HepG2 (cell line): ENCODE measurements at regions not wholly inside any gene's neighbourhood (a gene's known extent, or its start where the extent isn't known, plus 50 kb on each side); places are given as distances from the start of the nearest gene placed in this dataset.

ENCODE experiments used
- ATAC-seq: fragments of 200-7000 bp; cut with Tn5 transposase; 3 replicates; pipeline ENCODE4 v1.9.1; 2020; ENCODE audit warnings: mild to moderate bottlenecking, moderate library complexity
- BruUV-seq: library from RNA; stranded (reverse); fragments of 400-500 nt; replicated peaks from 2 replicates; lab custom pipeline; 2021; lab: Mats Ljungman, UMichigan
- CTCF ChIA-PET: fragments of 300-600 bp; formaldehyde crosslinking; extraction: SDS; loops from one replicate; lab custom pipeline; 2021; ENCODE audit warnings: low total read pairs, inconsistent platforms, low intra/inter-chr PET ratio; lab: Yijun Ruan, JAX
- POLR2A ChIA-PET: fragments of 350-600 bp; sonication (Branson Sonifier 250); formaldehyde crosslinking; loops from one replicate; lab custom pipeline; 2020; ENCODE audit warnings: antibody characterized with exemption, inconsistent platforms; lab: Yijun Ruan, JAX
- DNase-seq: peaks from one replicate; pipeline ENCODE4 v3.0.0-alpha.2; 2015; ENCODE audit warnings: low spot score
- FAIRE-seq: peaks from 3 replicates; lab custom pipeline; 2011; peaks lifted over from hg19 to GRCh38; lab: Jason Lieb, UNC
- H2AFZ ChIP-seq: one replicate; pipeline ENCODE4 v1.6.1; 2011; ENCODE audit warnings: low read length, inconsistent platforms
- H3K27ac ChIP-seq: fragments of 300-600 bp; 3 replicates; pipeline ENCODE4 v1.8.0; 2011; ENCODE audit warnings: mixed run types, mild to moderate bottlenecking, mixed read lengths, low read length, inconsistent platforms; ENCODE audit not compliant: insufficient read depth; ENCODE audit errors: extremely low read length
- H3K27me3 ChIP-seq, 2 experiments: fragments of 200-600 bp in 1 of 2; 2 replicates in 1 of 2; 3 replicates in 1 of 2; pipeline versions ENCODE4 v1.6.0 to v1.8.0; 2011; ENCODE audit warnings: low read length in 2 of 2, mild to moderate bottlenecking in 2 of 2, moderate library complexity in 2 of 2, inconsistent platforms in 1 of 2; ENCODE audit not compliant: insufficient read depth in 2 of 2, control insufficient read depth in 1 of 2
- H3K36me3 ChIP-seq, 2 experiments: fragments of 200-600 bp in 1 of 2; replicated peaks in 1 of 2; 2 replicates in 1 of 2; 3 replicates in 1 of 2; pipeline versions ENCODE4 v1.5.1 to v1.8.0; 2011; ENCODE audit warnings: low read length in 2 of 2, inconsistent platforms in 1 of 2; ENCODE audit not compliant: insufficient read depth in 2 of 2, control insufficient read depth in 1 of 2
- H3K4me1 ChIP-seq: 2 replicates; pipeline ENCODE4 v1.5.1; 2012; ENCODE audit warnings: low read length, inconsistent platforms; ENCODE audit not compliant: insufficient read depth
- H3K4me2 ChIP-seq: 2 replicates; pipeline ENCODE4 v1.6.0; 2011; ENCODE audit warnings: low read depth, low read length, inconsistent platforms
- H3K4me3 ChIP-seq, 3 experiments: fragments of 200-600 bp in 1 of 3; sonication (generic), shearing (Covaris generic) in 1 of 3; replicated peaks in 1 of 3; 2 replicates each; pipeline ENCODE4 v1.5.1; 2011 to 2016; ENCODE audit warnings: low read length in 3 of 3, inconsistent platforms in 2 of 3, low read depth in 2 of 3, mild to moderate bottlenecking in 2 of 3, control low read depth in 1 of 3, mixed read lengths in 1 of 3; ENCODE audit not compliant: insufficient read depth in 1 of 3
- H3K79me2 ChIP-seq: one replicate; pipeline ENCODE4 v1.6.1; 2011; ENCODE audit warnings: low read length, inconsistent platforms; ENCODE audit not compliant: insufficient read depth
- H3K9ac ChIP-seq: 2 replicates; pipeline ENCODE4 v1.6.0; 2011; ENCODE audit warnings: mild to moderate bottlenecking, low read depth, low read length, inconsistent platforms; ENCODE audit not compliant: insufficient read depth
- H3K9me3 ChIP-seq: 2 replicates; pipeline ENCODE4 v1.5.1; 2012; ENCODE audit warnings: mild to moderate bottlenecking, low read length
- H4K20me1 ChIP-seq: 2 replicates; pipeline ENCODE4 v1.6.0; 2011; ENCODE audit warnings: inconsistent platforms, mild to moderate bottlenecking, low read length, moderate library complexity; ENCODE audit not compliant: insufficient read depth
- EP300 ChIP-seq, 3 experiments: sonication (generic) in 1 of 3; formaldehyde crosslinking in 1 of 3; IDR thresholded peaks; 2 replicates each; pipeline versions ENCODE4 v1.5.1 to v1.6.1; 2011 to 2020; ENCODE audit warnings: low read depth in 2 of 3, low read length in 2 of 3, borderline replicate concordance in 1 of 3, improper control_type of control experiment in 1 of 3, mild to moderate bottlenecking in 1 of 3, missing genetic modification reagents in 1 of 3, moderate library complexity in 1 of 3
- HIVEP1 ChIP-seq: sonication (generic); formaldehyde crosslinking; IDR thresholded peaks from 2 replicates; pipeline ENCODE4 v1.4.0; 2020; ENCODE audit warnings: mild to moderate bottlenecking, missing genetic modification reagents
- HNRNPH1 ChIP-seq: fragments of 200-400 bp; formaldehyde crosslinking; optimal IDR thresholded peaks from 2 replicates; pipeline ENCODE3; 2017; ENCODE audit warnings: mild to moderate bottlenecking, low read depth, low read length
- ISL2 ChIP-seq: sonication (generic); formaldehyde crosslinking; IDR thresholded peaks from 2 replicates; pipeline ENCODE4 v1.5.0; 2020; ENCODE audit warnings: missing genetic modification reagents
- LCORL ChIP-seq, 2 experiments: fragments of 450-650 bp in 1 of 2; sonication (generic) in 1 of 2; formaldehyde crosslinking in 1 of 2; IDR thresholded peaks; 2 replicates each; pipeline versions ENCODE4 v1.5.0 to v1.6.1; 2017 to 2020; ENCODE audit warnings: antibody characterized with exemption in 1 of 2, missing genetic modification reagents in 1 of 2
- PAWR ChIP-seq: sonication (generic); formaldehyde crosslinking; IDR thresholded peaks from 2 replicates; pipeline ENCODE4 v1.4.0; 2020; ENCODE audit warnings: missing genetic modification reagents, mild to moderate bottlenecking, borderline replicate concordance
- PPARG ChIP-seq: conservative IDR thresholded peaks from 2 replicates; pipeline ENCODE4 v1.6.1; 2016; ENCODE audit warnings: missing biosample characterization, missing genetic modification reagents
- RFX5 ChIP-seq: IDR thresholded peaks from 2 replicates; pipeline ENCODE4 v1.6.1; 2011; ENCODE audit warnings: low read depth, low read length, improper control_type of control experiment
- RXRB ChIP-seq: IDR thresholded peaks from 2 replicates; pipeline ENCODE4 v1.6.1; 2016; ENCODE audit warnings: borderline replicate concordance, missing genetic modification reagents, missing compliant biosample characterization
- SETDB1 ChIP-seq: sonication (generic); formaldehyde crosslinking; IDR thresholded peaks from 2 replicates; pipeline ENCODE4 v1.5.1; 2020; ENCODE audit warnings: missing genetic modification reagents, mild to moderate bottlenecking, borderline replicate concordance
- SOX6 ChIP-seq, 2 experiments: fragments of 450-650 bp in 1 of 2; sonication (generic) in 1 of 2; formaldehyde crosslinking in 1 of 2; IDR thresholded peaks; 2 replicates each; pipeline versions ENCODE4 v1.4.0 to v1.6.1; 2017 to 2020; ENCODE audit warnings: antibody characterized with exemption in 1 of 2, mild to moderate bottlenecking in 1 of 2, missing genetic modification reagents in 1 of 2
- SRF ChIP-seq: IDR thresholded peaks from 2 replicates; pipeline ENCODE4 v1.6.1; 2011; ENCODE audit warnings: mild to moderate bottlenecking, low read depth, low read length, moderate library complexity
- TBX2 ChIP-seq: sonication (generic); formaldehyde crosslinking; IDR thresholded peaks from 2 replicates; pipeline ENCODE4 v1.5.0; 2020; ENCODE audit warnings: missing genetic modification reagents, mild to moderate bottlenecking, borderline replicate concordance
- TBX3 ChIP-seq: fragments of 450-650 bp; IDR thresholded peaks from 2 replicates; pipeline ENCODE4 v1.6.1; 2017; ENCODE audit warnings: antibody characterized with exemption, mild to moderate bottlenecking, inconsistent platforms, borderline replicate concordance
- TCF7 ChIP-seq: sonication (generic); IDR thresholded peaks from 2 replicates; pipeline ENCODE4 v1.6.1; 2016; ENCODE audit warnings: antibody characterized with exemption, low read depth
- ZNF841 ChIP-seq: sonication (generic); formaldehyde crosslinking; IDR thresholded peaks from 2 replicates; pipeline ENCODE4 v1.8.1; 2023; ENCODE audit warnings: missing genetic modification reagents, borderline replicate concordance
- WGBS: methylation state at CpG from one replicate; pipeline ENCODE4 v1.1.6; 2017; ENCODE audit warnings: low lambda C conversion rate; 5-methylcytosine and 5-hydroxymethylcytosine counted together
- in situ Hi-C: cut with HindIII; loops from 2 replicates; pipeline ENCODE4 v1.10.0; 2017; ENCODE audit warnings: low pct_unique_long_range_greater_than_20kb; ENCODE audit not compliant: extremely low pct_ligation_motif_present
- intact Hi-C: fragments of 100-400 bp; cut with micrococcal nuclease; formaldehyde crosslinking; loops from one replicate; pipeline ENCODE4 v1.10.0; 2022; ENCODE audit not compliant: unreplicated experiment
- TF ChIP-seq, protein P1 (sequence below): sonication (generic); formaldehyde crosslinking; IDR thresholded peaks from 2 replicates; pipeline ENCODE4 v1.9.0; 2021; ENCODE audit warnings: missing genetic modification reagents, mild to moderate bottlenecking, borderline replicate concordance
- TF ChIP-seq, protein P2 (sequence below): sonication (generic); formaldehyde crosslinking; IDR thresholded peaks from 2 replicates; pipeline ENCODE4 v1.4.0; 2020; ENCODE audit warnings: missing genetic modification reagents, borderline replicate concordance

- TF ChIP-seq, protein P1, sequence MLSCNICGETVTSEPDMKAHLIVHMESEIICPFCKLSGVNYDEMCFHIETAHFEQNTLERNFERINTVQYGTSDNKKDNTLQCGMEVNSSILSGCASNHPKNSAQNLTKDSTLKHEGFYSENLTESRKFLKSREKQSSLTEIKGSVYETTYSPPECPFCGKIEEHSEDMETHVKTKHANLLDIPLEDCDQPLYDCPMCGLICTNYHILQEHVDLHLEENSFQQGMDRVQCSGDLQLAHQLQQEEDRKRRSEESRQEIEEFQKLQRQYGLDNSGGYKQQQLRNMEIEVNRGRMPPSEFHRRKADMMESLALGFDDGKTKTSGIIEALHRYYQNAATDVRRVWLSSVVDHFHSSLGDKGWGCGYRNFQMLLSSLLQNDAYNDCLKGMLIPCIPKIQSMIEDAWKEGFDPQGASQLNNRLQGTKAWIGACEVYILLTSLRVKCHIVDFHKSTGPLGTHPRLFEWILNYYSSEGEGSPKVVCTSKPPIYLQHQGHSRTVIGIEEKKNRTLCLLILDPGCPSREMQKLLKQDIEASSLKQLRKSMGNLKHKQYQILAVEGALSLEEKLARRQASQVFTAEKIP (CRISPR knock-in tag), result no peak
- no peak for TF ChIP-seq ISL2
Observed at GRCh38 chr11:91397134-91397468, 827.5 kb upstream of the FAT3 start (continued).

DNA sequence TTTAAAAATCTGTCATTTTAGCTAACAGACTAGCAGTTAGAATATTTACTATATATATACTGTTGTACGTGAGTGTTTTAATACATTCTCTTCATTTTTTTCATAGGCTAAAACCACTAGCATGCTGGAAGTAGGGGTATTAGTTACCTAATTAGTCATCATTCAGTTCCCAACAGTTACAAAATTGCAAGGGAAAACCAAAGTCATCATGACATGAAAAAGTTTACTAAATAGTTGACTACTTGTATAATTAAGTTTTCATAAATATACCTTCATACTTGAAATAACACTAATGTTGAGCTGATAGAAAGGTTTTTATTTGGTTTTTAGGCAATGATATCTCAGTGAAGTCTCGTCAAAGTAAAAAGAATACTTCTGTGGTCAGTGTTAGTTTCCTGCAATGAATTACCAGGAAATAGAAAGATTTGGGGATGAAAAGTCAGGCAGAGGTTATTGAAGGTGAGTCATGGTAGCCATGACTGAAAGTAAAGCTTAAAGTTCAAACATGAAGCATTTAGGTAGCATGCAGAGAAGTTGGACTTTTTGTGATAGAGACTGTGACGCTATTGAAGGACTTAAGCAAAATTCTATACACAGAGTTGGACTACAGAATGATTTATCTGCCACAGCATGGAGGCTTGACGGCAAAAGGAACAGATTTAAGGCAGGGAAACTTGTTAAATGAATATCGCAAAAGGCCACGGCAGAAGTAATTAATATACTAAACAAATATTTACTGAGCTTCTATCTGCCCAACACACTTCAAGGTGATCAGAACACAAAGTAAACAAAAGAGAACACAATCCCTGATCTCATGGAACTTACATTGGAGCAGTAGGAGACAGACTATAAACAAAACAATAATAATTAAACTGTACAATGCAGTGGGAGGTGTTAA, 828.1 kb upstream of the FAT3 start:
- peak; percentile 96 for ATAC-seq
- Histone ChIP-seq H4K20me1 (no peaks in the 10 kb centered on the region), H2AFZ (no peak overlapping the region), H3K79me2 (no peaks in the 10 kb centered on the region), H3K4me1 (peaks cover 38% of the 10 kb centered on the region), H3K4me2 (peak overlapping the region; percentile 66), H3K9me3 (no peaks in the 10 kb centered on the region), H3K4me3 (no peak overlapping the region; a peak in 1 of 6 replicates), H3K27ac (peak overlapping the region; percentile 56), H3K9ac (peak overlapping the region; percentile 38; the same call in 1 of the 2 replicates), H3K36me3 (no peaks in the 10 kb centered on the region), H3K27me3 (no peaks in the 10 kb centered on the region)
- under 1% methylated on average over 6 of the region's 6 CpGs for WGBS
- peak; percentile 82 for DNase-seq
- intact Hi-C loops, result no loop called here
- in situ Hi-C loops, result no loop called here
- ChIA-PET CTCF (no interaction called here), POLR2A (no interaction called here)
- BruUV-seq, result no TSS peak
- peak; percentile 23 for FAIRE-seq
- TF ChIP-seq HIVEP1 (CRISPR knock-in tag) (no peak), ZNF841 (CRISPR knock-in tag) (no peak), LCORL (IDR thresholded peaks at IDR 0.05) (peak; percentile 81; the same call in 1 of the 2 replicates), LCORL (CRISPR knock-in tag; IDR thresholded peaks at IDR 0.05) (no peak), TBX2 (CRISPR knock-in tag) (no peak), TBX3 (peak; percentile 90), SETDB1 (CRISPR knock-in tag) (no peak), PAWR (CRISPR knock-in tag) (no peak), RXRB (CRISPR knock-in tag) (peak; percentile 84; the same call in 1 of the 2 replicates), SRF (no peak), SOX6 (IDR thresholded peaks at IDR 0.05) (no peak), SOX6 (CRISPR knock-in tag; IDR thresholded peaks at IDR 0.05) (peak; percentile 41; the same call in 1 of the 2 replicates), HNRNPH1 (no peak), RFX5 (no peak), PPARG (CRISPR knock-in tag) (peak; percentile 86), EP300 (IDR thresholded peaks at IDR 0.05; ENCODE audit: low read depth in 2 of 2, low read length in 2 of 2) (peak in 1 of 2 experiments; percentile 26; a peak in 2 of 4 replicates), EP300 (CRISPR knock-in tag; IDR thresholded peaks at IDR 0.05; ENCODE audit: borderline replicate concordance) (no peak), TCF7 (peak; percentile 35; the same call in 1 of the 2 replicates)
- TF ChIP-seq, protein P2, sequence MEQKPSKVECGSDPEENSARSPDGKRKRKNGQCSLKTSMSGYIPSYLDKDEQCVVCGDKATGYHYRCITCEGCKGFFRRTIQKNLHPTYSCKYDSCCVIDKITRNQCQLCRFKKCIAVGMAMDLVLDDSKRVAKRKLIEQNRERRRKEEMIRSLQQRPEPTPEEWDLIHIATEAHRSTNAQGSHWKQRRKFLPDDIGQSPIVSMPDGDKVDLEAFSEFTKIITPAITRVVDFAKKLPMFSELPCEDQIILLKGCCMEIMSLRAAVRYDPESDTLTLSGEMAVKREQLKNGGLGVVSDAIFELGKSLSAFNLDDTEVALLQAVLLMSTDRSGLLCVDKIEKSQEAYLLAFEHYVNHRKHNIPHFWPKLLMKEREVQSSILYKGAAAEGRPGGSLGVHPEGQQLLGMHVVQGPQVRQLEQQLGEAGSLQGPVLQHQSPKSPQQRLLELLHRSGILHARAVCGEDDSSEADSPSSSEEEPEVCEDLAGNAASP (CRISPR knock-in tag), result peak; percentile 40; the same call in 1 of the 2 replicates
